Astrocyte (in vitro differentiated cells and primary cell): ENCODE measurements at regions not wholly inside any gene's neighbourhood (a gene's known extent, or its start where the extent isn't known, plus 50 kb on each side); places are given as distances from the start of the nearest gene placed in this dataset.

ENCODE experiments used
- DNase-seq: peaks from one replicate; pipeline ENCODE4 v3.0.0-alpha.2; 2010; ENCODE audit warnings: low read depth
- FAIRE-seq: peaks from 2 replicates; lab custom pipeline; 2011; peaks lifted over from hg19 to GRCh38; lab: Jason Lieb, UNC
- H2AFZ ChIP-seq: 2 replicates; pipeline ENCODE4 v1.6.0; 2012; ENCODE audit warnings: low read depth, low read length, inconsistent platforms
- H3K27ac ChIP-seq: 2 replicates; pipeline ENCODE4 v1.5.1; 2011; ENCODE audit warnings: low read depth, low read length, inconsistent platforms
- H3K27me3 ChIP-seq: 2 replicates; pipeline ENCODE4 v1.6.0; 2011; ENCODE audit warnings: low read length, inconsistent platforms; ENCODE audit not compliant: insufficient read depth
- H3K36me3 ChIP-seq: 2 replicates; pipeline ENCODE4 v1.5.1; 2011; ENCODE audit warnings: low read length, inconsistent platforms; ENCODE audit not compliant: insufficient read depth
- H3K4me1 ChIP-seq: 2 replicates; pipeline ENCODE4 v1.5.1; 2011; ENCODE audit warnings: low read length, inconsistent platforms; ENCODE audit not compliant: insufficient read depth
- H3K4me2 ChIP-seq: 2 replicates; pipeline ENCODE4 v1.6.0; 2012; ENCODE audit warnings: low read length, inconsistent platforms
- H3K4me3 ChIP-seq: 2 replicates; pipeline ENCODE4 v1.5.1; 2011; ENCODE audit warnings: low read depth, mild to moderate bottlenecking, low read length, inconsistent platforms; ENCODE audit not compliant: insufficient read depth
- H3K79me2 ChIP-seq: 2 replicates; pipeline ENCODE4 v1.6.0; 2012; ENCODE audit warnings: mild to moderate bottlenecking, low read length, inconsistent platforms; ENCODE audit not compliant: insufficient read depth
- H3K9ac ChIP-seq: 2 replicates; pipeline ENCODE4 v1.6.0; 2012; ENCODE audit warnings: mild to moderate bottlenecking, low read length, inconsistent platforms
- H3K9me3 ChIP-seq: 2 replicates; pipeline ENCODE4 v1.5.1; 2012; ENCODE audit warnings: low read depth, mild to moderate bottlenecking, low read length, inconsistent platforms; ENCODE audit not compliant: insufficient read depth
- H4K20me1 ChIP-seq: 2 replicates; pipeline ENCODE4 v1.6.0; 2012; ENCODE audit warnings: low read length, inconsistent platforms; ENCODE audit not compliant: insufficient read depth
- H3K27ac Mint-ChIP-seq: one replicate; pipeline ENCODE4 v1.8.0; 2021; ENCODE audit warnings: mild to moderate bottlenecking, mixed read lengths; ENCODE audit not compliant: unreplicated experiment
- H3K27me3 Mint-ChIP-seq: one replicate; pipeline ENCODE4 v1.8.0; 2021; ENCODE audit warnings: low read depth, mixed read lengths; ENCODE audit not compliant: unreplicated experiment
- H3K36me3 Mint-ChIP-seq: one replicate; pipeline ENCODE4 v1.8.0; 2021; ENCODE audit warnings: low read depth, mixed read lengths; ENCODE audit not compliant: unreplicated experiment
- H3K4me1 Mint-ChIP-seq: one replicate; pipeline ENCODE4 v1.8.0; 2021; ENCODE audit warnings: low read depth, mixed read lengths; ENCODE audit not compliant: unreplicated experiment
- H3K4me3 Mint-ChIP-seq: one replicate; pipeline ENCODE4 v1.8.0; 2021; ENCODE audit warnings: mild to moderate bottlenecking, moderate library complexity, mixed read lengths; ENCODE audit not compliant: unreplicated experiment
- H3K9me3 Mint-ChIP-seq: one replicate; pipeline ENCODE4 v1.8.0; 2021; ENCODE audit warnings: mild to moderate bottlenecking, mixed read lengths; ENCODE audit not compliant: unreplicated experiment
- CTCF ChIP-seq: IDR thresholded peaks from 2 replicates; pipeline ENCODE4 v1.5.1; 2011; ENCODE audit warnings: low read depth, mild to moderate bottlenecking, inconsistent platforms, low read length, moderate library complexity; ENCODE audit not compliant: insufficient read depth
- EZH2 ChIP-seq: IDR thresholded peaks from 2 replicates; pipeline ENCODE4 v1.6.1; 2012; ENCODE audit warnings: mild to moderate bottlenecking, low read length, inconsistent platforms; ENCODE audit not compliant: insufficient read depth

GRCh38 chr2:14513903-14514302, 118.6 kb upstream of the LRATD1 start:
- no peak for DNase-seq
- H3K36me3 Mint-ChIP-seq = no peaks in the 10 kb centered on the region
- H3K4me1 Mint-ChIP-seq = peaks cover 9% of the 10 kb centered on the region
- H3K4me3 ChIP-seq = no peak overlapping the region
- H3K36me3 ChIP-seq = no peaks in the 10 kb centered on the region
- FAIRE-seq = no peak
- no peaks in the 10 kb centered on the region for H3K27me3 ChIP-seq
- no peak for TF ChIP-seq EZH2
- no peak for TF ChIP-seq CTCF
- no peaks in the 10 kb centered on the region for H4K20me1 ChIP-seq
- no peaks in the 10 kb centered on the region for H3K27me3 Mint-ChIP-seq
- H3K79me2 ChIP-seq = no peaks in the 10 kb centered on the region
- H3K4me2 ChIP-seq = no peak overlapping the region
- peak overlapping the region; percentile 7 for H2AFZ ChIP-seq
- no peaks in the 10 kb centered on the region for H3K9me3 ChIP-seq
- no peak overlapping the region for H3K9ac ChIP-seq
- H3K9me3 Mint-ChIP-seq = no peaks in the 10 kb centered on the region
- no peak overlapping the region for H3K27ac ChIP-seq
- no peak overlapping the region for H3K27ac Mint-ChIP-seq
- H3K4me1 ChIP-seq = peaks cover 2% of the 10 kb centered on the region
- no peak overlapping the region for H3K4me3 Mint-ChIP-seq

- peak; percentile 95 for DNase-seq
- Histone ChIP-seq H3K79me2 (no peaks in the 10 kb centered on the region), H3K36me3 (no peaks in the 10 kb centered on the region), H3K4me2 (peak overlapping the region; percentile 25), H3K4me3 (no peak overlapping the region), H4K20me1 (no peaks in the 10 kb centered on the region), H3K9me3 (no peaks in the 10 kb centered on the region), H3K4me1 (peaks cover 2% of the 10 kb centered on the region), H3K27me3 (no peaks in the 10 kb centered on the region), H2AFZ (no peak overlapping the region), H3K27ac (no peak overlapping the region), H3K9ac (no peak overlapping the region)
- FAIRE-seq = peak; percentile 9
- H3K4me1 Mint-ChIP-seq = peaks cover 9% of the 10 kb centered on the region
- H3K4me3 Mint-ChIP-seq = no peak overlapping the region
- no peaks in the 10 kb centered on the region for H3K27me3 Mint-ChIP-seq
- H3K9me3 Mint-ChIP-seq = no peaks in the 10 kb centered on the region
- no peak overlapping the region for H3K27ac Mint-ChIP-seq
- TF ChIP-seq EZH2 (no peak), CTCF (no peak)
- no peaks in the 10 kb centered on the region for H3K36me3 Mint-ChIP-seq
Observed at GRCh38 chr2:14516844-14517243, 115.7 kb upstream of the LRATD1 start.

GRCh38 chr2:14517731-14518130, 114.8 kb upstream of the LRATD1 start:
- FAIRE-seq (no peak), DNase-seq (no peak)
- no peaks in the 10 kb centered on the region for H4K20me1 ChIP-seq
- no peaks in the 10 kb centered on the region for H3K79me2 ChIP-seq
- Mint-ChIP-seq H3K4me1 (peaks cover 9% of the 10 kb centered on the region), H3K27me3 (no peaks in the 10 kb centered on the region), H3K4me3 (no peak overlapping the region), H3K9me3 (peaks cover 2% of the 10 kb centered on the region), H3K36me3 (no peaks in the 10 kb centered on the region), H3K27ac (no peak overlapping the region)
- H2AFZ ChIP-seq = no peak overlapping the region
- H3K4me2 ChIP-seq = no peak overlapping the region
- no peak overlapping the region for H3K4me3 ChIP-seq
- no peaks in the 10 kb centered on the region for H3K36me3 ChIP-seq
- no peak overlapping the region for H3K27ac ChIP-seq
- H3K9me3 ChIP-seq = no peaks in the 10 kb centered on the region
- TF ChIP-seq CTCF (no peak), EZH2 (no peak)
- H3K4me1 ChIP-seq = peaks cover 2% of the 10 kb centered on the region
- no peaks in the 10 kb centered on the region for H3K27me3 ChIP-seq
- H3K9ac ChIP-seq = no peak overlapping the region
